Cardiac muscle cell (in vitro differentiated cells and primary cell): ENCODE measurements at regions not wholly inside any gene's neighbourhood (a gene's known extent, or its start where the extent isn't known, plus 50 kb on each side); places are given as distances from the start of the nearest gene placed in this dataset.

Experiments used
- DNase-seq, 2 donors: peaks; one replicate each; pipeline versions ENCODE4 v3.0.0 to v3.0.0-alpha.2; 2010 to 2017; ENCODE audit warnings: low read depth in 1 of 2, low spot score in 1 of 2
- H3K27ac ChIP-seq: fragments of 200-600 bp; sonication (generic); 2 replicates; pipeline ENCODE4 v1.5.1; 2016
- H3K27me3 ChIP-seq: fragments of 200-600 bp; sonication (generic); 2 replicates; pipeline ENCODE4 v1.6.0; 2016; ENCODE audit warnings: control low read depth
- H3K36me3 ChIP-seq: fragments of 200-600 bp; sonication (generic); 2 replicates; pipeline ENCODE4 v1.5.1; 2016; ENCODE audit warnings: control low read depth
- H3K4me1 ChIP-seq: fragments of 200-600 bp; sonication (generic); 2 replicates; pipeline ENCODE4 v1.8.1; 2017; ENCODE audit warnings: low read depth, mild to moderate bottlenecking, mixed run types
- H3K4me3 ChIP-seq: fragments of 200-600 bp; sonication (generic); 2 replicates; pipeline ENCODE4 v1.5.1; 2016; ENCODE audit warnings: mild to moderate bottlenecking
- H3K9me3 ChIP-seq: fragments of 200-600 bp; sonication (generic); 2 replicates; pipeline ENCODE4 v1.5.1; 2017; ENCODE audit warnings: low read depth, mild to moderate bottlenecking, control low read depth
- TF ChIP-seq, protein P1 (sequence below): IDR thresholded peaks from 2 replicates; pipeline ENCODE4 v1.5.1; 2012; ENCODE audit warnings: low read depth, mild to moderate bottlenecking, low read length

DNA sequence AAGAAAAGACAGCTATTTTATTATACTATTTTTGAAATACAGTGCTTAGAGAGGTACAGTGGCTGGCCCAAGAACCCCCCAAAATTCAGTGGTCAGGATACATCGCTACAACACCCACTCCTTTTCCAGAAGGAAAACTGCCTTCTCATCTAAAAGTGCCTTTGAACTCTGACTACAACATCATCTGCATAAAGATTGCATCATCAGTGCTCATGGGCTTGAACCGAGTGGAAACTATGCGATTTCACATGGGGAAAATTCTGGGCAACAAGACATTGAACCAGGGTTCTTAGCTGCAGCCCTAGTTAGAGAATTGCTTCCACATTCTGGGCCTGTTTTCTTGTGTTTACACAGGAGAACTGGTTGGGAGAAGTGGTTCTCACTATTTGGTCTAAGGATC, 294.6 kb upstream of the SLC14A2 start:
- Histone ChIP-seq H3K4me1 (peaks cover 13% of the 10 kb centered on the region), H3K36me3 (no peaks in the 10 kb centered on the region), H3K4me3 (no peak overlapping the region), H3K27me3 (no peaks in the 10 kb centered on the region), H3K27ac (no peak overlapping the region), H3K9me3 (no peaks in the 10 kb centered on the region)
- DNase-seq, result peak in 1 of 2 donors; percentile 40
- TF ChIP-seq, protein P1, sequence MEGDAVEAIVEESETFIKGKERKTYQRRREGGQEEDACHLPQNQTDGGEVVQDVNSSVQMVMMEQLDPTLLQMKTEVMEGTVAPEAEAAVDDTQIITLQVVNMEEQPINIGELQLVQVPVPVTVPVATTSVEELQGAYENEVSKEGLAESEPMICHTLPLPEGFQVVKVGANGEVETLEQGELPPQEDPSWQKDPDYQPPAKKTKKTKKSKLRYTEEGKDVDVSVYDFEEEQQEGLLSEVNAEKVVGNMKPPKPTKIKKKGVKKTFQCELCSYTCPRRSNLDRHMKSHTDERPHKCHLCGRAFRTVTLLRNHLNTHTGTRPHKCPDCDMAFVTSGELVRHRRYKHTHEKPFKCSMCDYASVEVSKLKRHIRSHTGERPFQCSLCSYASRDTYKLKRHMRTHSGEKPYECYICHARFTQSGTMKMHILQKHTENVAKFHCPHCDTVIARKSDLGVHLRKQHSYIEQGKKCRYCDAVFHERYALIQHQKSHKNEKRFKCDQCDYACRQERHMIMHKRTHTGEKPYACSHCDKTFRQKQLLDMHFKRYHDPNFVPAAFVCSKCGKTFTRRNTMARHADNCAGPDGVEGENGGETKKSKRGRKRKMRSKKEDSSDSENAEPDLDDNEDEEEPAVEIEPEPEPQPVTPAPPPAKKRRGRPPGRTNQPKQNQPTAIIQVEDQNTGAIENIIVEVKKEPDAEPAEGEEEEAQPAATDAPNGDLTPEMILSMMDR, result no peak

DNA sequence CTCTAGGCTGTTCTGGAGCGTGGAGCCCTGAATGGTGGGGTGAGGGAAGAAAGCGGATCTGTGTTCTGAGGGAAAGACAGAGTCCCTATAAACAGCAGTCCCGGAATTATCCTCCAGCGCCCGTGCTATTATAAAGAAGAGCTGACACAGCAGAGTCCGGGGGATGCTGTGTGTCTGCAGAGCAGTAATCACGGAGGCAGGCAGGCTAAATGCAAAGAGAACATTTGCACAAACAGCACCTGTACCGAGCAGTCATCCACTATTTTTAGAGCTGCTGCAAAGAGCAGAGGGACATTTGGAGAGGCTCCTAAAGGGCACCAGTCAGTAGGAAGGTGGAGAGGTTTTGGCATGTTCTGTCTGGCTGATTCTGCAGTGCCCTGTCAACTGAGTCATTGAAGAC, 293.8 kb upstream of the SLC14A2 start:
- Histone ChIP-seq H3K27ac (peak overlapping the region; percentile 44), H3K9me3 (no peaks in the 10 kb centered on the region), H3K27me3 (no peaks in the 10 kb centered on the region), H3K4me3 (no peak overlapping the region), H3K4me1 (peaks cover 13% of the 10 kb centered on the region), H3K36me3 (no peaks in the 10 kb centered on the region)
- DNase-seq, result peak in 1 of 2 donors; percentile 40
- TF ChIP-seq, protein P1, result no peak

DNA sequence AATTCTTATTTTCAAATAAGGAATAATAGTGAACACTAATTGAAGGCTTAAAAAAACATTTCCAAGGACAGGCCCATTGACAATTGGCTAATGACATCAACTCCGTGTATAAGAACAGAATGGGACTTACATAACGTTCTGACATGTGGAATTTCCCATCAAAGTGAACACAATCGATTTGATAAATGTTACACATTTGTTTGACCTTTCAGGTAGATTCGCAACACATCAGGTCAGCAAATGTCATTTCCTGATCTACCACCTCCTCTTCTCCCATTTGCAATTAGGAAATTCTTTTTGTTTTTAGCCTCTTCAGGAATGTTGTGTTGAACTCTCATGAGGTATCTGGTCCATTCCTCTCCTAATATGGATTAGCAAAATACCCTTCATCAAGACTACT, 292.9 kb upstream of the SLC14A2 start:
- no peak for DNase-seq
- peaks cover 13% of the 10 kb centered on the region for H3K4me1 ChIP-seq
- H3K4me3 ChIP-seq, result no peak overlapping the region
- no peaks in the 10 kb centered on the region for H3K9me3 ChIP-seq
- H3K36me3 ChIP-seq, result no peaks in the 10 kb centered on the region
- H3K27ac ChIP-seq, result no peak overlapping the region
- H3K27me3 ChIP-seq, result no peaks in the 10 kb centered on the region
- TF ChIP-seq, protein P1, result no peak

DNA sequence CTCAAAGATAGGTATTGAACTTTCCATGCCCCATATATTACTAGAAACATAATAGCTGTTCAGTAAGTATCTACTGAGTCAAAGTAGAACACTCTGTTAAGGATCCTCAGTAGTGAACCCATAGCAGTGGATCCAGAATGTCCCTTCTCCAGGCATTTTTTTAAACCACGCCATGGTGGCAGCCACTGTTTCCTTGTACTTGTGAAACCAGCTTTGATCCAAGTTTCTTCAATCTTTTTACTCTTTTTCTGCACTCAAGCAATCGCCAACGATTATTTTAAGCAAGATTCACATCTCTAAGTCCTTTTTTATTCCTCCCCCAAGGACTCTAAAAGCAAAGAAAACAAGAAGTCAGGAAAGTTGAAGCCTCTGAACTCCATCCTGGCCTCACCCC, 291.2 kb upstream of the SLC14A2 start:
- peaks cover 13% of the 10 kb centered on the region for H3K4me1 ChIP-seq
- DNase-seq, result no peak
- TF ChIP-seq, protein P1, result no peak
- no peaks in the 10 kb centered on the region for H3K27me3 ChIP-seq
- no peaks in the 10 kb centered on the region for H3K36me3 ChIP-seq
- no peaks in the 10 kb centered on the region for H3K9me3 ChIP-seq
- no peak overlapping the region for H3K4me3 ChIP-seq
- no peak overlapping the region for H3K27ac ChIP-seq

DNA sequence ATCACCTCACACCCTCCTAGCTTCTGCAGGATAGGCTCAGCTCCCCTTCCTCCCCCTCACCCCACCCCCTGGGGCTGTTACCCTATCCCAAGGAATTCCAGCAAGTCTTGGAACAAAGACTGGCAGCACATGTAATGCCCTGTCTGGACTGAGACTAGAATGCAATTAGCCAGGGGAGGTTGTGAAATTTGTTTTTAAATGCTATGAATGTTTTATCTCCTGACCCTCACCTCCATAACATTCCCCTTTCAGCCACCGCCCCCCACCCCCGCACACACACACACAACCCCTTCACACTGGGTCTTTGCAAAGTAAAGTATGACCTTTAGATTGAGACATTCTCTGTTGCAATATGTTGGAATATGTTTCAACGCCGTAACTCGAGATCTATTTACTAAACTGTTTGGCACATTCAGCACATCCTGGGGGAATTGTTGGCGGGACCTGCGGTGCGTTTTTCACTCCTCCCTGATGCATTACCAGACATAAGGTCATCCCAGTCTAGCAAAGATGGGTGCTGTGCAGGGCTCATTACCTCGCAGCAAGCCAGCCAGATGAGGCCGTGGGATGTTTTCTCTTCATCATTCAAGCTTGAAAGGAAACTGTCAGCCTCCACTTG, 290.7 kb upstream of the SLC14A2 start:
- TF ChIP-seq, protein P1, result no peak
- Histone ChIP-seq H3K4me1 (peaks cover 13% of the 10 kb centered on the region), H3K4me3 (no peak overlapping the region), H3K27me3 (no peaks in the 10 kb centered on the region), H3K9me3 (no peaks in the 10 kb centered on the region), H3K36me3 (no peaks in the 10 kb centered on the region), H3K27ac (no peak overlapping the region)
- DNase-seq, result peak in 1 of 2 donors; percentile 82
